OCI-LY3 (cell line): ENCODE measurements at regions not wholly inside any gene's neighbourhood (a gene's known extent, or its start where the extent isn't known, plus 50 kb on each side); places are given as distances from the start of the nearest gene placed in this dataset.
"Not testable (repeated sequence)": the region's sequence is repeated elsewhere in the genome, so short reads cannot be mapped to it uniquely, and the experiment has no call there.

Experiments
- H2AFZ ChIP-seq: fragments of 200-600, 300-600 bp; shearing (Covaris generic); 2 replicates; pipeline ENCODE4 v1.6.0; 2014; ENCODE audit warnings: antibody characterized with exemption, low read depth, low read length
- H3K27ac ChIP-seq: fragments of 200-600, 300-600 bp; sonication (generic); 2 replicates; pipeline ENCODE4 v1.5.1; 2014; ENCODE audit warnings: mild to moderate bottlenecking, low read length, moderate library complexity, mixed read lengths
- H3K27me3 ChIP-seq: fragments of 200-600, 300-600 bp; sonication (generic); 2 replicates; pipeline ENCODE4 v1.6.1; 2014; ENCODE audit warnings: low read depth, low read length, mixed read lengths
- H3K36me3 ChIP-seq: fragments of 200-600, 300-600 bp; sonication (generic); replicated peaks from 2 replicates; pipeline ENCODE3; 2014; ENCODE audit warnings: low read depth, low read length, mixed read lengths
- H3K4me1 ChIP-seq: fragments of 300-600, 200-600 bp; sonication (generic); 2 replicates; pipeline ENCODE4 v1.6.1; 2014; ENCODE audit warnings: low read length, mixed read lengths
- H3K4me2 ChIP-seq: fragments of 200-600, 300-600 bp; sonication (generic); 2 replicates; pipeline ENCODE4 v1.6.1; 2014; ENCODE audit warnings: low read length, mixed read lengths
- H3K4me3 ChIP-seq: fragments of 300-600, 200-600 bp; sonication (generic); 2 replicates; pipeline ENCODE4 v1.5.1; 2014; ENCODE audit warnings: antibody characterized with exemption, mild to moderate bottlenecking, low read length, moderate library complexity
- H3K79me2 ChIP-seq: fragments of 300-600, 200-600 bp; shearing (Covaris generic); 2 replicates; pipeline ENCODE4 v1.6.1; 2014; ENCODE audit warnings: mild to moderate bottlenecking, low read length, mixed read lengths
- H3K9ac ChIP-seq: fragments of 300-600, 200-600 bp; shearing (Covaris generic); 2 replicates; pipeline ENCODE4 v1.6.0; 2014; ENCODE audit warnings: mild to moderate bottlenecking, low read length, moderate library complexity
- H3K9me3 ChIP-seq: fragments of 200-600, 300-600 bp; shearing (Covaris generic); 2 replicates; pipeline ENCODE4 v1.6.1; 2014; ENCODE audit warnings: low read length, mixed read lengths; ENCODE audit not compliant: insufficient read depth
- H4K20me1 ChIP-seq: fragments of 200-600, 300-600 bp; sonication (generic); 2 replicates; pipeline ENCODE4 v1.6.1; 2016; ENCODE audit warnings: low read length, mixed read lengths; ENCODE audit not compliant: insufficient read depth
- EZH2phosphoT487 ChIP-seq: fragments of 200-600 bp; shearing (Covaris generic); IDR thresholded peaks from 2 replicates; pipeline ENCODE4 v1.6.1; 2018; ENCODE audit warnings: antibody characterized with exemption, mixed run types, low read depth
- TF ChIP-seq, protein P1 (sequence below): fragments of 200-600, 300-600 bp; sonication (generic); IDR thresholded peaks from 2 replicates; pipeline ENCODE4 v1.5.1; 2014; ENCODE audit warnings: antibody characterized with exemption, low read length, low read depth

DNA sequence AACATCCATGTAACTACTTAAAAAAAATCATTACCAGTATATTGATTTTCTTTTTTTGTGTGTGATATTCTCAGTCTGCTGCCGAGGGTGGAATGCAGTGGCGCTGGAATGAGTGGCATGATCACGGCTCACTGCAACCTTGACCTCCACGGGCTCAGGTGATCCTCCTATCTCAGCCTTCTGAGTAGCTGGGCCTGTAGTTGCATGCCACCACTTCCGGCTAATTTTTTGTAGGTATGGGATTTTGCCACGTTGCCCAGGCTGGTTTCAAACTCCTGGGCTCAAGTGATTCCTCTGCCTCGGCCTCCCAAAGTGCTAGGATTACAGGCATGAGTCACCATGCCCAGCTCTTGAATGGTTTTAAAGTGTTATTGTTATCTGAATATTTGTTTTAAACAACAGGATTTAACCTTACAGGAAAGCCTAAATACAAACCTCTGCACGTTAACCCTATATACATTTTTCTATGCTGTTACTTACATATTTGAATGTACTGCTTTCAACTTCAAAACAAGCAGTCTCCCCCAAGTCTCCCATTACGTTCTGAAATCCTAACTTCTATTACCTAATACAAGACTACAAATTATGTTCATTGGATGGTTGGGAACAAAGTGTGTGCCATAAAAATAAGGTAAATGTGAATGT is 61.7 kb downstream of the KPNA2 start:
- no peaks in the 10 kb centered on the region for H3K79me2 ChIP-seq
- TF ChIP-seq EZH2phosphoT487, result no peak
- TF ChIP-seq, protein P1, sequence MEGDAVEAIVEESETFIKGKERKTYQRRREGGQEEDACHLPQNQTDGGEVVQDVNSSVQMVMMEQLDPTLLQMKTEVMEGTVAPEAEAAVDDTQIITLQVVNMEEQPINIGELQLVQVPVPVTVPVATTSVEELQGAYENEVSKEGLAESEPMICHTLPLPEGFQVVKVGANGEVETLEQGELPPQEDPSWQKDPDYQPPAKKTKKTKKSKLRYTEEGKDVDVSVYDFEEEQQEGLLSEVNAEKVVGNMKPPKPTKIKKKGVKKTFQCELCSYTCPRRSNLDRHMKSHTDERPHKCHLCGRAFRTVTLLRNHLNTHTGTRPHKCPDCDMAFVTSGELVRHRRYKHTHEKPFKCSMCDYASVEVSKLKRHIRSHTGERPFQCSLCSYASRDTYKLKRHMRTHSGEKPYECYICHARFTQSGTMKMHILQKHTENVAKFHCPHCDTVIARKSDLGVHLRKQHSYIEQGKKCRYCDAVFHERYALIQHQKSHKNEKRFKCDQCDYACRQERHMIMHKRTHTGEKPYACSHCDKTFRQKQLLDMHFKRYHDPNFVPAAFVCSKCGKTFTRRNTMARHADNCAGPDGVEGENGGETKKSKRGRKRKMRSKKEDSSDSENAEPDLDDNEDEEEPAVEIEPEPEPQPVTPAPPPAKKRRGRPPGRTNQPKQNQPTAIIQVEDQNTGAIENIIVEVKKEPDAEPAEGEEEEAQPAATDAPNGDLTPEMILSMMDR, result no peak
- H3K9me3 ChIP-seq, result no peaks in the 10 kb centered on the region
- no peak overlapping the region for H2AFZ ChIP-seq
- H3K4me2 ChIP-seq, result no peak overlapping the region
- no peak overlapping the region for H3K27ac ChIP-seq
- H3K9ac ChIP-seq, result no peak overlapping the region
- no peak overlapping the region for H3K4me3 ChIP-seq
- H3K36me3 ChIP-seq, result no peaks in the 10 kb centered on the region
- no peaks in the 10 kb centered on the region for H3K27me3 ChIP-seq
- H3K4me1 ChIP-seq, result peaks cover 4% of the 10 kb centered on the region
- no peaks in the 10 kb centered on the region for H4K20me1 ChIP-seq

DNA sequence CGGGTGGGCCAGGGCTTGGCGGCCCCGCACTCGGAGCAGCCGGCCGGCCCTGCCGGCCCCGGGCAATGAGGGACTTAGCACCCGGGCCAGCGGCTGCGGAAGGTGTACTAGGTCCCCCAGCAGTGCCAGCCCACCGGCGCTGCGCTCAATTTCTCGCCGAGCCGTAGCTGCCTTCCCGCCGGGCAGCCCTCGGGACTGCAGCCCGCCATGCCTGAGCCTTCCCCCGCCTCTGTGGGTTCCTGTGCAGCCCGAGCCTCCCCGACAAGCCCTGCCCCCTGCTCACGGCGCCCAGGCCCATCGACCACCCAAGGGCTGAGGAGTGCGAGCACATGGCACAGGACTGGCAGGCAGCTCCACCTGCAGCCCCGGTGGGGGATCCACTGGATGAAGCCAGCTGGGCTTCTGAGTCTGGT is 63.8 kb downstream of the KPNA2 start:
- H3K9ac ChIP-seq, H3K36me3 ChIP-seq, H3K4me2 ChIP-seq, H3K27ac ChIP-seq, H3K4me1 ChIP-seq, H3K27me3 ChIP-seq, H3K4me3 ChIP-seq, H3K79me2 ChIP-seq, H2AFZ ChIP-seq, H4K20me1 ChIP-seq, H3K9me3 ChIP-seq: not testable (repeated sequence)

DNA sequence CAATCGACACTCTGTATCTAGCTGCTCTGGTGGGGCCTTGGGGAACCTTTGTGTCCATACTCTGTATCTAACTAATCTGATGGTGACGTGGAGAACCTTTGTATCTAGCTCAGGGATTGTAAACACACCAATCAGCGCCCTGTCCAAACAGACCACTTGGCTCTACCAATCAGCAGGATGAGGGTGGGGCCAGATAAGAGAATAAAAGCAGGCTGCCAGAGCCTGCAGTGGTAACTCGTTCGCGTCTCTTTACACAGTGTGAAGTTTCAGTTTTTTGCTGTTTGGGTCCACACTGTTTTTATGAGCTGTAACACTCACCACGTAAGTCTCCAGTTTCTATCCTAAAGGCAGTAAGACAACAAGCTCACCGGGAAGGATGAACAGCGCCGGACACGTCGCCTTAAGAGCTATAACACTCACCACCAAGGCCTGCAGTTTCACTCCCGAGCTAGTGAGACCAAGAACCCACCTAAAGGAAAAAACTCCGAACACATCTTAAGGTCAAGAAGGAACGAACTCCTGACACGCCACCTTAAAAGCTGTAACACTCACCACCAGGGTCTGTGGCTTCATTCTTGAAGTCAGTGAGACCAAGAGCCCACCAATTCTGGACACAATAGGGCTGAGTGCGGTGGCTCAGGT is 64.6 kb downstream of the KPNA2 start:
- Histone ChIP-seq H3K36me3 (no peaks in the 10 kb centered on the region), H3K79me2 (no peaks in the 10 kb centered on the region), H3K4me2 (no peak overlapping the region), H3K27ac (no peak overlapping the region), H2AFZ (no peak overlapping the region), H3K27me3 (no peaks in the 10 kb centered on the region), H3K4me3 (no peak overlapping the region), H3K4me1 (peaks cover 4% of the 10 kb centered on the region), H3K9ac (no peak overlapping the region), H3K9me3 (no peaks in the 10 kb centered on the region), H4K20me1 (no peaks in the 10 kb centered on the region)
- TF ChIP-seq EZH2phosphoT487, result no peak
- TF ChIP-seq, protein P1, result no peak

DNA sequence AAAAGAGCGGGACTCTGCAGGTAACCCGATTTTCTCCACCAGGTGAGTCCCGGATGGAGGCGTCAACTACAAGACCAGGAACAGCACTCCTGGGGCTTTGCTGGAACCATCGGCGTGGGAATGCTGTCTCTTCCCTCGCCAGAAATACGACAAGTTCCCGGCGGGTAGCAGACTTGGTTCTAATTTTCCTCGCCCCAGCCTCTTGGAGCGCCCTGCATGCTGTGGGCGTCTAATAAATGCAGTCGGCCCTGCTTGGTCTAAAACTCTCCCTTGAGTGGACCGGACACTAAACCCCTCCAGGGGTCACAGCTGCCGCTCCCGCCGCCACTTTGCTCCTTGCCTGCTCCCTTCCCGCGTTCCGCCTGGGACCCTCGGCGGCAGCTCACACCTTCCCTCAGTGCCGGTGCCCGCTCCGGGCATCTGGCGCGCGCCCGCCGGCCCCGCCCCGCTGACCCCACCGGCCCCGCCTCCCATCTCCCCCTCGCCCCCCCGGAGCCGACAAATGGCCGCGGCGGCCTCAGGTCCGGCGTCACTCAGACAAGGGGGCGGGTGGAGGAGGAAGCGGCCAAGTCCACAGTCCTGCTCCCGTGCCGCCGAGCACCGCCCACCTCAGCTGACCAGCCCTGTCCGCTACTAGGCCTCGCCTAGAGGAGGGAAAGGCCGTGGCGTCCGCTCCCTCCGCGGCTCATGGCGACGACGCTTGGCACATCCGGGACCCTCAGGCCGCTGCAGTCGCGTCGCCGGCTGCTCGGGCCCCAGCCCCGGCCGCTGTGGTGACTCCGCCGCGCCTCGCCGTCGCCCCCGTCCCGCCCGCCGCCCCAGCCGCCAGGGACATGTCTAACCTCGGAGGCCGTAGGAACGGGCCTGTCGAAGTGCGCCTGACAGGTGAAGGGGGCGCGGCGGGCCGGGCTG is 65.8 kb downstream of the KPNA2 start:
- no peaks in the 10 kb centered on the region for H3K36me3 ChIP-seq
- no peaks in the 10 kb centered on the region for H4K20me1 ChIP-seq
- H2AFZ ChIP-seq, result peak overlapping the region; percentile 75
- no peaks in the 10 kb centered on the region for H3K9me3 ChIP-seq
- no peak for TF ChIP-seq EZH2phosphoT487
- TF ChIP-seq, protein P1, result no peak
- H3K4me1 ChIP-seq, result peaks cover 4% of the 10 kb centered on the region
- H3K27ac ChIP-seq, result no peak overlapping the region
- peak overlapping the region; percentile 88 for H3K4me3 ChIP-seq
- peak overlapping the region; percentile 83 for H3K9ac ChIP-seq
- H3K27me3 ChIP-seq, result no peaks in the 10 kb centered on the region
- H3K79me2 ChIP-seq, result no peaks in the 10 kb centered on the region
- H3K4me2 ChIP-seq, result peak overlapping the region; percentile 77
